GM19395 (cell line): ENCODE measurements at regions not wholly inside any gene's neighbourhood (a gene's known extent, or its start where the extent isn't known, plus 50 kb on each side); places are given as distances from the start of the nearest gene placed in this dataset.

ENCODE experiments used
- ATAC-seq: cut with Tn5 transposase; IDR thresholded peaks from one replicate; pipeline ENCODE4 v1.9.1; 2021; ENCODE audit warnings: mild to moderate bottlenecking, moderate library complexity; ENCODE audit not compliant: unreplicated experiment

GRCh38 chr10:36147529-36147928 is 505.4 kb upstream of the FZD8 start:
- no peak for ATAC-seq

DNA sequence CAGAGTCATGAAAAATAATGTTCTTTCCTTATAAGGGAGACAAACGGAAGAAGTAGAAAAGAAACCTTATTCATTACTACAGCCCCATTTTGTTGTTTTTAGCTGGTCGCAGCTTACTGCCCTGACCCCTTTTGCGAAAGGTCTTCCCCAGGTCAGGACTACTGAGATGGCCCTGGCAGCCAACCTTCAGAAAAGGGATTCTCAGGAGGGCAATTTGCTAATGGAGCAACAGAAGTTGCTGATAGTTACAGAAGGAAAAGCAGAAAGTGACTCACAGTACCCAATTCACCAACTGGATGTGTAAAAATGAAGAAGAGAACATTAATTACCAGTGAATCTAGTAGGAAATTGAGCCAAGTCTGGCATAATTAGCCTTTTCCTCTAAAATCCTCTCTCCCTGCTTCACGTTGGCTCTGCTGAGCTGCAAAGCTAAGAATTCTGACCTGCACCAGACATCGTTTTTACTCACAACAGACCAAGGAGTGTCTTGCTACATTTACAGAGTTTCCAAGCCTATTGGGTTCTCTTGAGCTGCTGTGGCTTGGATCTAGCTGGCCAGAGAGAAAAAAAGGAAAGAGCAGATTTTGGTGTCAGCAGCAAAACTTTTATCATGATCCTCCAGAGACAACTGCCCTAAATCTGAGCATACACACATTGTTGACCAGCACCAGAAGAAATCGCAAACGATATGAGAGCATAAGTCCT is 499.9 kb upstream of the FZD8 start:
- ATAC-seq: no peak

DNA sequence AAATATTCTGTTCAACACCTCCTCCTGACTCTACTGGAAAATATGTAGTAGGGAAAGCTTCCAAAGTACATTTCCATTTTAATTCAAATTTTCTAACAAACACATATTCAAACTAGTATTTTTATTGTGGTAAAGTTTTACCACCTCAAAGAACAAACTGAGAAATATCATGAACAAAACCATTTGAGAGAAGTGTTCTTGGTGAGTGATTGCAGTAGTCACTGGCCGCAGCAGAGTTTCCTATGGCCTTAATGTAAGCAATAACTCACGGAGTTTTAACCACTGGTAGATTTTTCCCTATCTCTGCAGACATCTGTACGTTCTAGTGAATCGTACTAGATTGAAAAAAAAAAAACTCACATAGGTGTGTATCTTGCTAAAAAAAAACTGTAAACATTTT is 487.0 kb upstream of the FZD8 start:
- no peak for ATAC-seq

DNA sequence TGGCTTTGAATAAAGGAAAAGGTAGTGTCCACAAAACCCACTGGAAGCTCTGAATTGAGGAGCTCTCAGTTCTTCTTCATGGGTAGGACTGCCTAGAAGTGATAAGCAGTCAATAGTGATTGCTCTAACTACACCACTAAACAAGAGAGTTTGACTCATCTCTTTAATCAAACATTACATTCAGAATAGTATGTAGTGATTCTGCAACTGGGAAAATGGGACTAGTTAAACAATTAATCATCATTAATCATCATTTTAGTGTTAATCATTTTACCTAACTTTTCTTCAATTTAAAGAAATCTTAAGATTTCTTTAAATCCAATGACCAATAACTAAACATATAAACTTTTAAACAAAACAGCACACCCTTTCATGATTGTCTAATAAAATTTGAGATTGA is 484.0 kb upstream of the FZD8 start:
- no peak for ATAC-seq

GRCh38 chr10:36119455-36119854 is 477.4 kb upstream of the FZD8 start:
- no peak for ATAC-seq

- no peak for ATAC-seq
Observed at GRCh38 chr10:36118314-36118713, 476.2 kb upstream of the FZD8 start.

- ATAC-seq: no peak
Observed at GRCh38 chr10:36117890-36118289, 475.8 kb upstream of the FZD8 start.

GRCh38 chr10:36117231-36117630 is 475.1 kb upstream of the FZD8 start:
- no peak for ATAC-seq

- ATAC-seq: no peak
Observed at GRCh38 chr10:36116731-36117130, 474.6 kb upstream of the FZD8 start.

GRCh38 chr10:36116040-36116439 is 473.9 kb upstream of the FZD8 start:
- ATAC-seq: no peak

GRCh38 chr10:36115364-36115763 is 473.3 kb upstream of the FZD8 start:
- no peak for ATAC-seq

DNA sequence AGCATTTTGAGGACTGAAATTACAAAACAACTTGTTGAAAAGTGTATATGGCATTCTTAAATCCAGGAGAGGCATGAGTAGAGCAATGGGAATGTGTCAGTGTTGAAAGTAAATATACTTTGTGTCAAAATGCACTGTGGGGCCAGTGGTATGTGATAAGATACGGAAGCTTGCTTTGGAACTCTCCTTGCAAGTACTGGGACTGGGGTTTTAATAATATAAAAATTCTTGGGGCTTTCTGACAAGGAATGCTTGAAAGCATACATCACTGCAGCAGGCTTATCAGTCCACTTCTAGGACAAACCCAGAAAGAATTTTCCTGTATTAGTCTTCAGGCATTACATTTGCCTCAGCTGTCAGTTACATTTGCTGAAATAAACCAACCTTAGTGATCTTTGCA is 472.8 kb upstream of the FZD8 start:
- no peak for ATAC-seq

DNA sequence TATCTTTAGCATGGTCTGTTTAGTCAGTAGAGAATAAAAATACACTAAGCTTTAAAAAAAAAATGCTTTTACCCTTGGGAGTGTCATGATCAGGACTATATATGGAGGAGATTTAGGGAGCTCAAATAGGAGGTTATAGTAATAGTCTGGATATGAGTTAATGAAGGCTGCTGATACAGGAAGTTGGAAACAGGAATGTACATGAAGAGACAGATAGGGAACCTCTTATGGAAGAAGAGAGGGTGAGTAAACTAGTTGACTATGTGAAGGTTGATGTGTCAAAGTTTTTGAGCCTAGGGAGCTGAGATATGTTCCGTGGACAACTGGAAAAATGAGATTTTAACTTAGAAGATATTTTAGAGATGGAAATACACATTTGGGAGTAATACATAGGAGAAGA is 472.0 kb upstream of the FZD8 start:
- ATAC-seq: no peak

DNA sequence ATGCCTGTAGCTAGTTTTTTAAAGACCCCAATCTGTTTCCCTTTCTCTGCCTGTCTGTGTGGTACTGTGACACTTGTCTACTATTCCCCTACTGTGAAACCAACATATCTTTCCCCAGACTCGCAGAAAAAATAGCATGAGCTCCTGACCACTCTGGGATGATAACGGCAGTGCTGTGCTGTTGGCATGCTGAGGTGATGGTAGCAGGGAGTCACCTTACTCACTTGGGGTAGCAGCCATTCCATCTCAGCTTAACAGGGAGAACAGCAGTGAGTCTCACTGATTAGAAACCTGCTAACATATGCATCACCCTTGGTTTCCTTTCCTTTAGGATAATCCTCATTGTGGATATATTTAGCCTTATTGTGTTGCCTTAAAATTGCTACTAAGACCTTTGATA is 469.6 kb upstream of the FZD8 start:
- no peak for ATAC-seq

DNA sequence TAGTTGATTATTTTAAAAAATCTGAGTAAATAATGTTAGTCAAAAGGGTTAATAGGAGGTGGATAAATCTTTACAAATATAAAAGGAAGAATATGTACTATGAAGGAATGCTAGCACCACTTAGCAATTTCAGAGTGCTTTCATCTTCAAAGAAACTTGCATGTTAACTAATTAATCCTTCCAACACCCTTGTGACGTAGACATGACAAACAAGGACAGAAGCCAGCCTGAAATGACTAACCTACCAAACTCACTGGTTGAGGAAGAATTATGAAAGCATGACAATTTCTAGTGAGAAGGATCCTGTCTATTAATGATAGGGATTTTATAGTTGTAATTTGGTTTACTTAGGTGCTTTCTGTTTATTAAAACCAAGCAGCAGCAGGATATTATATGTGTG is 468.0 kb upstream of the FZD8 start:
- ATAC-seq: no peak

- no peak for ATAC-seq
Observed at GRCh38 chr10:36109399-36110023, 467.4 kb upstream of the FZD8 start.

- ATAC-seq: no peak
Observed at GRCh38 chr10:36097696-36098095, 455.6 kb upstream of the FZD8 start.

- ATAC-seq: no peak
Observed at GRCh38 chr10:36096576-36096975, 454.5 kb upstream of the FZD8 start.

GRCh38 chr10:36094096-36094495 is 452.0 kb upstream of the FZD8 start:
- ATAC-seq: no peak

DNA sequence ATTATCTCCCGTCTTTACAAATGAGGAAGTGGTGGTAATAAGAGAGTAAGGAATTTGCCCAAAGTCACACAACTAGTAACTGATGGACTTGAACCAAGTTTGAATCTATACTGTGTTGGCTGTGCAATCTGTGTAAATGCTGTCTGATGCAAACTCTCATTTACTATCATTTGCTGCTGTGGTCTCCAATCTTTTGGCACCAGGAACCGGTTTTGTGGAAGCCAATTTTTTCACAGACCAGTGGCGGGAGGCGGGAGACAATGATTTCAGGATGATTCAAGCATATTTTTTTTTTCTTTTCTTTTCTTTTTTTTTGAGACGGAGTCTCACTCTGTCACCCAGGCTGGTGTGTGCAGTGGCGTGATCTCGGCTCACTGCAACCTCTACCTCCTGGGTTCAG is 450.0 kb upstream of the FZD8 start:
- no peak for ATAC-seq

DNA sequence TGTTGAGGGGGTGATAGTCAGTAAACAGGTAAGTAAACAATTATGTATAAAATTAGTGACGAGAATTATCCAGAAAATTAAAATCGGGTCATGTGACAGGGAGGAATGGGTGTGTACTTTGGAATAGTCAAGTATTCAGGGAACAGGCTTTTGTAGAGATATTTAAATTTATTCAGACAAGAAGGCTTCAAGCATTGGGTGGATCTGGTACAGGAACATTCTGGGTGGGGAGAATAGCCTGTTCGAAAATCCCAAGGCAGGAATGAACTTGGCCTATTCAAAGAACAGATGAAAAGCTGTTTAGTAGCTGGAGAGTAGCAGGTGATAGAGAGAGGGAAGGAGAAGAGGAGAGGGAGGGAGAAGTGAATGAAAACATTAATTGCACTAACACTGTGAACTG is 448.9 kb upstream of the FZD8 start:
- no peak for ATAC-seq

- no peak for ATAC-seq
Observed at GRCh38 chr10:36089790-36090440, 447.8 kb upstream of the FZD8 start.
